Right renal cortex interstitium (tissue), 3 donors: ENCODE measurements at regions not wholly inside any gene's neighbourhood (a gene's known extent, or its start where the extent isn't known, plus 50 kb on each side); places are given as distances from the start of the nearest gene placed in this dataset.
"Not testable (repeated sequence)": the region's sequence is repeated elsewhere in the genome, so short reads cannot be mapped to it uniquely, and the experiment has no call there.

ENCODE experiments used
- DNase-seq, 3 donors: peaks; one replicate each; pipeline ENCODE4 v3.0.0-alpha.2; 2013; ENCODE audit warnings: low read depth in 3 of 3, low spot score in 2 of 3

DNA sequence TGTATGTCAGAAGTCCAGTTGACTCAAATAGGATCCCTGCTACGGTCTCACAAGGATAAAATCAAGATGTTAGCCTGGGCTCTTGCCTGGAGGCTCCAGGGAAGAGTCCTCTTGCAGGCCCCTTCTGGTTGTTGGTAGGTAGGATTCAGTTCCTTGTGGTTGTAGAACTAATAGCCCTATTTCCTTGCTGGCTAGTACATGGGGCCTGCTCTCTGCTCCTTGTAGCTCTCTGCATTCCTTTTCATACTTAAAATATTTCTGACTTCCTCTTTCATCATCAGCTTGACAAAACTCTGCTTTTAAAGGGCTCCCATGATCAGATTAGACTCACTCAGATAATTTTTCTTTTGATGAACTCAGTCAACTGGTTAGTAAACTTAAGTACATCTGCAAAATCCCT, 756.7 kb downstream of the GATA3 start:
- no peak for DNase-seq

DNA sequence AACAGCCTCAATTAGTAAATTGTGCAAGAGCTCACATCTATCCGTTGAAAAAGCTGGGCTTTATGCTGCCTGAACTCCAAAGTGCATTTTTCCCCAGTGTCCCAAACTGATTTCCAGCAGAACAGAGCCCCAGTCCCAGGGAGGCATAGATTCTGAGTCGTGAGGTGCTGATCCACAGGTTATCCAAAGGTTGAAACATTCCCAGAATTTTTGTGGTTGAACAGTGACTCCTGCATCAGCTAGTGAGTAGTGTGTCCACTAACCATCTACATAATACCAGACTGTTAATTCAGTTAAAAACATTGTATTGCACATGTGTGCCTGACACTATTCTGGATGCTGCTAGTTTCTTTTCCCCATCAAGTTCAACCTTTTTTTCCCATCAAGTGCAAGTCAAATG, 761.5 kb downstream of the GATA3 start:
- no peak for DNase-seq

DNA sequence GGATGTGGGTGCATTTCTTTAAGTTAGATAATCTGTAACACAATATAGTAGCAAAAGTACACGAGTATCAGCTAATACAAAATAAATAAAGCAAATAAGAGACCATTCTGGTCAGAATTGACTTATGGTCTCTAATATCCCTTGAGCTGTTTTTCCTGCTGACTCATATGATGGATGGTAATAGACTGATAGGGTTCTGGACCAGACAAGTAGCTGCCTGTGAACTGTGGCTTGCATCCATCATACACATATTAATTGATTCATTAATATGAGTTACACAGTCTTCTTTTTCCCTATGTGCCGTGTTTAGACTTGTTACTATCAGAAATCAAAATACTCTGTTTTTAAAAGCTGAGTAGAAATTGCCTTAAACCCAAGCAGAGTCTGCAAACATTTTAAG, 762.8 kb downstream of the GATA3 start:
- no peak for DNase-seq

- DNase-seq, result no peak
Measured at GRCh38 chr10:8825611-8826010, 771.1 kb downstream of the GATA3 start.

- no peak for DNase-seq
Measured at GRCh38 chr10:8829592-8829991, 775.1 kb downstream of the GATA3 start.

DNA sequence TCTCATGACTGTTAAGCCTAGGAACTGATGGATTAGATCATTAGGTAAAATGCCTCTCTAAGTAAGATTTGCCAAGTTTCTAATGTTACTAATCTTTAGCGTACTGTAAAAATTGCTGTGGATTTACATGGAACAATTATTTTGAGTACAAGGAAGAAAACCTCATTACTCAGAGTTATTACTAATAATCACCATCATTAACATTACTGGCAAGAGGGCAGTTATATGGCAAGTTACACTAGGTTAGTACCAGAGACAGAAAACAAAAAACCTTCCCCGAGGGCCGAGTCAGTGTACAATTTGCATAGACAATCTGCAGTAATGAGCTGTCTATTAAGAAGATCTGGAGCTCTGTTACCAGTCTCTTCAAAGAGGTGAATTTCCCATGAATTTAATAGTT, 775.6 kb downstream of the GATA3 start:
- DNase-seq, result no peak

DNA sequence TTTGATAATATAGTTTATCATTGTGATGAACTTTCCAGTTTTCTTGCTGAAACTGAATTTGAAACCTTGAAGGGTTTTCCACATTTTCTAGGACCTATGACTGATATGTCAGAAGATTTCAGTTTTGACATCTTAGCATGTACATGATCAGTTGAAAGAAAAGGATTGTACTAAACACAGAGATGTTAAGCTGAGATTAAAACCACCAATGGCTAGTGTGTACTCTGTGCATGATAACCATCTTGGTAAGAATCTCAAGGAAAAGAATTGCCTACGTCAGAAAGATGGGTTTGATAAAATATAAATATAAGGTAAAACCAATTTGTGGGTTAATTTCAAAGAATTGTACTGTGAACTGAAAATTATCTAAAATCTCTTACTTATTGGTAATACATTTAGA, 776.4 kb downstream of the GATA3 start:
- DNase-seq, result no peak

DNA sequence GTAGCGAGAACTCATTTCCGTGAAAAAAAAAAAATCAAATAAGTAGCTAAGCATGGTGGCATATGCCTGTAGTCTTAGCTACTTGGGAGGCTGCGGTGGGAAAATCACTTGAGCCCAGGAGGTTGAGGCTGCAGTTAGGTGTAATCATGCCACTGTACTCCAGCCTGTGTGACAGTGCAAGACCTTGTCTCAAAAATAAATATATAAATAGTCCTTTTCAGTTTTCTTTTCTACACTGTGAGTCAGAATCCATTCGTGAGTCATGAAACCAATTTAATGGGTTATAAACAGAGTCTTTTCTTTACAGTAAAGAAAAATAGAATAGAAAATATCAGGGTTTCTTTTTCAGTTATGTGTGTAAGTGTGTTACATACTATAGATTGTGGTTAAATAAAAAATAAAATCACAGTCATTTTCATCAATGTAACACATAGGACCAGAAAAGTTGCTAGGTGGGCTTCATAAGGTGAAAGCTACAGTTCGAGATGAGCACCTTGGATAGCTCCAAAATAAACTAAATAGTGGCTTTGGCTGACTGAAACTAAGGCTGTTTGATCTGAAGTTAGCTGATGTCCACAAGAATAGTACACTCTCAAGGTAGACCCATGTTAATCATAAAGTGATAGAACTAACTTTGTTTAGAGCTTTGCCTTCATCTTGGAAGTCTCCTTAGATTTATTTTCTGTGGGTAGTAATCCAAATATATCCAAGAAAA, 781.1 kb downstream of the GATA3 start:
- DNase-seq, result no peak

DNA sequence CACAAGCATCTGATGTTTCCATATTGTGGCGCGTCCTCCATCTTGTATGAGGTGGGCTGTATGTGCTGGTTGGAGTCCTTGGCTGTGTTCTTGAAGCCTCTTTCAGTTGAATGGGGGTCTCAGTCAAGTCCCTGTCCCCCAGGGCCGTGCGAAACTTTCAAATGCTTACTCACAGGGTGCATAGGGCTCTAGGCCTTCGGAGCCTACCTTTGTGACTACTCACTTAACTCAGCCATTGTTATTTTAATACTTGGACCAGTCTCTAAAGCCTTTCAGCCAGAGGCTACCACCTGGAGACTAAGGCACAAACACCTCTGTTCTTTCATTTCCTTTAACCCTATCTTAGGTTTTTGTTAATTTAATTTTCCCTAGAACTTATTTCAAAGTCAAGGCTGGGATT, 785.9 kb downstream of the GATA3 start:
- no peak for DNase-seq

GRCh38 chr10:8844141-8844540, 789.7 kb downstream of the GATA3 start:
- DNase-seq, result no peak

GRCh38 chr10:8852546-8852945, 798.1 kb downstream of the GATA3 start:
- DNase-seq, result no peak

- no peak for DNase-seq
Measured at GRCh38 chr10:8853048-8853447, 798.6 kb downstream of the GATA3 start.

GRCh38 chr10:8868924-8869323, 814.4 kb downstream of the GATA3 start:
- DNase-seq, result not testable (repeated sequence)

DNA sequence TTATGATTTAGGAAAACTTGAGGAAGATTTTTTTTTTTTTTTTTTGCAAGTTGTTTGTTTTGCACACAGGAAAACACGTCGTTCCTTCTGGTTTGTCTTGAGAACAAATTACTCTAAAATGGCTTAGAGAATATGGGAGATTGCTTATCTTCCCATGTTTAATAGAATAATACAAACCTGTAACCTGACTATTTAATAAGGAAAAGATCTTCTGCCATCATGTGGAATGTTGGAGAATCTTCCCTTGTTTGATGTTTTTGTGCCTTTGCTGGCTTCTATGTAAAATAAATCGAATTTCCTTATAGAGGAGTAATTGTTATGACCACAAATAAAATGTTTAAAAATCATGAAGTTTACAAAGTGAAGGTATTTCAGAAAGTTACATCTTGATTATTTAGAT, 818.8 kb downstream of the GATA3 start:
- no peak for DNase-seq

- DNase-seq, result no peak
Measured at GRCh38 chr10:8874268-8874667, 819.8 kb downstream of the GATA3 start.

DNA sequence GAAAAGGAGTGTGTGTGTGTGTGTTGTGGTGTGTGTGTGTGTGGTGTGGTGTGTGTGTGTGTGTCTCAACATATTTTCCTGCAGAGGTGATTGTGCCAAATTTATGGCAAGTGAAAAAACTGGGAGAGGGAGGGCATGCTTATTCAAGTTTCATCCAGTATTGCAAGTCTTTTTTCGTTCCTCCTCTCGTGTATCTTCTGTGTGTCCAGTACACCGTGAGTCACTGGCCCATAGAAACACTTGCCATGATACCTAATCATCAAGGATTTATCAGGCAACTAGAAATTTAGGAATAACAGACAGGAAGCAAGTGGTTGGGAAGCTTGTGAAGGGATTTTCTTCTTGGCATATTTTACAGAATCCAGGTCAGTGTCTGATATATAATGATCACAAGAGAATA, 820.5 kb downstream of the GATA3 start:
- DNase-seq, result no peak

DNA sequence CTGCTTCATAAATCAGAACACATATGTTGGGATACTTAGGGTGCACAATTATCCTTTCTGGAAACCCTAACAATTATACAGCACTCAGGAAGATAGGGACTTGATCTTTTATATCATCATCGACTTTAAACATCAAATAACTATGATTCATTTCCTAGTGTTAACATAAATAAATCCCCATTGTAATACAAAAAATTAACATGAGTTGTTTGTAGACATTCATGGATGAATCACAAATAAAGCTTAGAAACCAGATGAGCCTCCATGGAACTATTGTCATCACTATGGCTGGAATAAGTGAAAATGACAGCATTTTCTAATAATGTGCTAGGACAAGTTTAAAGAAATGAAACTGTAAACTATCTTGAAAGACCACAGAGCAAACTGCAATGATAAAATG, 821.7 kb downstream of the GATA3 start:
- DNase-seq, result no peak

GRCh38 chr10:8889538-8889937, 835.0 kb downstream of the GATA3 start:
- DNase-seq, result no peak

DNA sequence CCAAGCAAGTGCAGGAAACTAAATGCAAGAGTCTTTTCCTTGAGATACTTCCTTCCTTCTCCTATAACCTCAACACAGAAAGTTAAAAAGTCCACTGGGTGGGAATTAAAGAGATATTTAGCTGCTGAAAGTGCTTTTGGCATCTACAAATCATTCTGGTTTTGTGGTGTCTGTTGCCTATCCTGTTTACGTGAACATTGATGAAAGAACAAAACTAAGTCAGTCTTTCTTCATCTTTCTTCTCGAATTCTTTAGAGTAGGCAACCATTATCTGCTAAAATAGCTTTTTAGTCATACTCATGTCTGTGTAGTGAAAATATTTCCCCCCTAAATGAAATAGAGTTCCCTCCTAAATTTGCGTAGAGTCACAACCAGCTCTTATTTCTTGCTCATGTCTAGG, 838.6 kb downstream of the GATA3 start:
- DNase-seq, result no peak

GRCh38 chr10:8894148-8894547, 839.7 kb downstream of the GATA3 start:
- no peak for DNase-seq

- no peak for DNase-seq
Measured at GRCh38 chr10:8897769-8898168, 843.3 kb downstream of the GATA3 start.

DNA sequence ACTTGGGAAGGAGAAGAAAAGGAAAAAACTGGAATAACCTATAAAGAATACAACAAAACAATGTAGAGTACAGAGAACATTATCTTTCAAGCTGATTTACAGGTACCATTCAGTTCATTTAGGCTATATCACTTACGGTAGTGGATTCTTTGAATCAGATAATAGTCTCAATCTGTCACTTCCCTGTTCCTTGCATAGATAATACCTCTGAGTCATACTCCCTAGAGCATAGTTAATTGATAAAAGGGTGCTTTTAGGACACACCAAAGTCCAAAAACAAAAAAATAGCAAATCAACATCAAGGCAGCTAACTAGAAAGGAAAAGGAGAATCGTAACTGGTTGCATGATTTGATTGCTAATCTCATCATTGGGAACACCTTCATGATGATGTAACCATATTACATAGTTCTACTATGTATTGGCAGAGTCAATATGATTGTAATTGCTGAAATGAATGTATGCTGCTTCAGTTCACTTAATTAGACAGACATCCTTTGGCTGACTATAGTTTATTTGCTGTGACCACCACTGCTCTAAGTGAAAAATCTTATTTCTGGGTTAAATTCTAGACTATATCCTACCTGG, 844.4 kb downstream of the GATA3 start:
- DNase-seq, result no peak

DNA sequence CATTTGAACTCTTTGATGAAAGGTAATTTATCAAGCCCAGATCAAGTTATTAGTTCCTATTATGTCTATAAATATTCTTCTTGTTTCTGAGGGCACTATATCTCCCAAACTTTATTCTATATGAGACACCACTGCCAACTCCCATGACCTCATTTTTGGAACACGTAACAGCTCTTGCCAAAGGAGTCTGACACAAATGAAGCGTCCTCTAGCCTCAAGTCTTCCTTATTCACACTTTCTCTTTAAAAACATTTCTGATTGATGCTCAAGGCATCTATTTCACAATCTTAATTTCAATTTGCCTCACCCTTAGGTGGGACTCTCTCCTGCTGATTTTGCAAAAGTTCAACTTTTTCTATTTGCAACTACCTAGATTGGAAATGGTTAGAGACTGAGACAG, 848.4 kb downstream of the GATA3 start:
- DNase-seq, result no peak
